ENCODE measurements at regions not wholly inside any gene's neighbourhood (a gene's known extent, or its start where the extent isn't known, plus 50 kb on each side); places are given as distances from the start of the nearest gene placed in this dataset.
"Not testable (repeated sequence)": the region's sequence is repeated elsewhere in the genome, so short reads cannot be mapped to it uniquely, and the experiment has no call there.

GRCh38 chrX:39676434-39676833, 421.3 kb downstream of the BCOR start:
- H3K4me3 ChIP-seq: no peak overlapping the region
- no peaks in the 10 kb centered on the region for H3K9me3 ChIP-seq
- no peaks in the 10 kb centered on the region for H3K27me3 ChIP-seq
- H3K36me3 ChIP-seq: no peaks in the 10 kb centered on the region
- no peak for DNase-seq

GRCh38 chrX:39677585-39677977, 420.2 kb downstream of the BCOR start:
- no peaks in the 10 kb centered on the region for H3K36me3 ChIP-seq
- no peak overlapping the region for H3K4me3 ChIP-seq
- no peak for DNase-seq
- no peaks in the 10 kb centered on the region for H3K27me3 ChIP-seq
- no peaks in the 10 kb centered on the region for H3K9me3 ChIP-seq

- Histone ChIP-seq H3K4me3 (no peak overlapping the region), H3K36me3 (no peaks in the 10 kb centered on the region), H3K9me3 (no peaks in the 10 kb centered on the region), H3K27me3 (no peaks in the 10 kb centered on the region)
- DNase-seq: no peak
These were observed 419.6 kb downstream of the BCOR start for GRCh38 chrX:39677978-39678791.

- no peak for DNase-seq
- Histone ChIP-seq H3K9me3 (no peaks in the 10 kb centered on the region), H3K4me3 (no peak overlapping the region), H3K36me3 (no peaks in the 10 kb centered on the region), H3K27me3 (no peaks in the 10 kb centered on the region)
These were observed 418.8 kb downstream of the BCOR start for GRCh38 chrX:39678914-39679313.

GRCh38 chrX:39679497-39680157, 418.1 kb downstream of the BCOR start:
- H3K9me3 ChIP-seq: no peaks in the 10 kb centered on the region
- no peak overlapping the region for H3K4me3 ChIP-seq
- H3K36me3 ChIP-seq: no peaks in the 10 kb centered on the region
- H3K27me3 ChIP-seq: no peaks in the 10 kb centered on the region
- DNase-seq: no peak

GRCh38 chrX:39681885-39682284, 415.9 kb downstream of the BCOR start:
- Histone ChIP-seq H3K4me3 (no peak overlapping the region), H3K27me3 (no peaks in the 10 kb centered on the region), H3K9me3 (no peaks in the 10 kb centered on the region), H3K36me3 (no peaks in the 10 kb centered on the region)
- DNase-seq: no peak

- DNase-seq: no peak
- Histone ChIP-seq H3K36me3 (no peaks in the 10 kb centered on the region), H3K27me3 (no peaks in the 10 kb centered on the region), H3K9me3 (no peaks in the 10 kb centered on the region), H3K4me3 (no peak overlapping the region)
These were observed 415.0 kb downstream of the BCOR start for GRCh38 chrX:39682778-39683177.

- no peaks in the 10 kb centered on the region for H3K9me3 ChIP-seq
- H3K27me3 ChIP-seq: no peaks in the 10 kb centered on the region
- H3K36me3 ChIP-seq: no peaks in the 10 kb centered on the region
- H3K4me3 ChIP-seq: peak overlapping the region; percentile 38; the same call in 1 of the 2 replicates
- no peak for DNase-seq
These were observed 409.6 kb downstream of the BCOR start for GRCh38 chrX:39688219-39688575.

- peak; percentile 54 for DNase-seq
These were observed 409.0 kb downstream of the BCOR start for GRCh38 chrX:39688576-39689375.

GRCh38 chrX:39689376-39690104, 408.2 kb downstream of the BCOR start:
- Histone ChIP-seq H3K36me3 (no peaks in the 10 kb centered on the region), H3K9me3 (no peaks in the 10 kb centered on the region), H3K27me3 (no peaks in the 10 kb centered on the region), H3K4me3 (peak overlapping the region; percentile 38)
- no peak for DNase-seq

More at GRCh38 chrX:39688576-39689375, 409.0 kb downstream of the BCOR start:
- peak overlapping the region; percentile 38 for H3K4me3 ChIP-seq
- H3K9me3 ChIP-seq: no peaks in the 10 kb centered on the region
- H3K27me3 ChIP-seq: no peaks in the 10 kb centered on the region
- no peaks in the 10 kb centered on the region for H3K36me3 ChIP-seq

- H3K9me3 ChIP-seq: no peaks in the 10 kb centered on the region
- DNase-seq: no peak
- no peaks in the 10 kb centered on the region for H3K36me3 ChIP-seq
- no peaks in the 10 kb centered on the region for H3K27me3 ChIP-seq
- no peak overlapping the region for H3K4me3 ChIP-seq
These were observed 407.0 kb downstream of the BCOR start for GRCh38 chrX:39690541-39691415.

GRCh38 chrX:39691724-39692123, 406.0 kb downstream of the BCOR start:
- H3K9me3 ChIP-seq: no peaks in the 10 kb centered on the region
- no peaks in the 10 kb centered on the region for H3K36me3 ChIP-seq
- DNase-seq: no peak
- no peaks in the 10 kb centered on the region for H3K27me3 ChIP-seq
- no peak overlapping the region for H3K4me3 ChIP-seq

GRCh38 chrX:39692796-39693195, 405.0 kb downstream of the BCOR start:
- H3K9me3 ChIP-seq: no peaks in the 10 kb centered on the region
- DNase-seq: no peak
- no peaks in the 10 kb centered on the region for H3K36me3 ChIP-seq

GRCh38 chrX:39693298-39693697, 404.5 kb downstream of the BCOR start:
- no peak for DNase-seq
- no peaks in the 10 kb centered on the region for H3K9me3 ChIP-seq
- H3K36me3 ChIP-seq: no peaks in the 10 kb centered on the region
- H3K4me3 ChIP-seq: no peak overlapping the region
- no peaks in the 10 kb centered on the region for H3K27me3 ChIP-seq

More at GRCh38 chrX:39692796-39693195, 405.0 kb downstream of the BCOR start:
- Histone ChIP-seq H3K4me3 (no peak overlapping the region), H3K27me3 (no peaks in the 10 kb centered on the region)

- not testable (repeated sequence) for H3K4me3 ChIP-seq, H3K36me3 ChIP-seq, H3K9me3 ChIP-seq, H3K27me3 ChIP-seq
- peak; percentile 21 for DNase-seq
These were observed 395.1 kb downstream of the BCOR start for GRCh38 chrX:39702636-39703035.

- H3K27me3 ChIP-seq: no peaks in the 10 kb centered on the region
- H3K4me3 ChIP-seq: no peak overlapping the region
- no peak for DNase-seq
- H3K9me3 ChIP-seq: no peaks in the 10 kb centered on the region
- no peaks in the 10 kb centered on the region for H3K36me3 ChIP-seq
These were observed 394.5 kb downstream of the BCOR start for GRCh38 chrX:39703307-39703706.
